CD14-positive monocyte (primary cell): ENCODE measurements at regions not wholly inside any gene's neighbourhood (a gene's known extent, or its start where the extent isn't known, plus 50 kb on each side); places are given as distances from the start of the nearest gene placed in this dataset.

Experiments
- DNase-seq, 3 donors: peaks; one replicate each; pipeline ENCODE4 v3.0.0-alpha.2; 2011 to 2022
- H2AFZ ChIP-seq: 2 replicates; pipeline ENCODE4 v1.6.0; 2012; ENCODE audit warnings: mild to moderate bottlenecking, low read depth, low read length, inconsistent platforms; ENCODE audit not compliant: insufficient read depth, poor library complexity, severe bottlenecking
- H3K27ac ChIP-seq, 2 donors: 1 replicate in 1 of 2; 2 replicates in 1 of 2; pipeline ENCODE4 v1.5.1; 2012 to 2013; ENCODE audit warnings: low read length in 2 of 2, control low read depth in 1 of 2, inconsistent platforms in 1 of 2, low read depth in 1 of 2, mild to moderate bottlenecking in 1 of 2
- H3K27me3 ChIP-seq, 2 donors: one replicate each; pipeline versions ENCODE4 v1.6.0 to v1.6.1; 2011 to 2013; ENCODE audit warnings: low read length in 2 of 2; ENCODE audit not compliant: control insufficient read depth in 2 of 2, insufficient read depth in 2 of 2
- H3K36me3 ChIP-seq, 2 donors: replicated peaks in 1 of 2; 1 replicate in 1 of 2; 2 replicates in 1 of 2; pipeline versions ENCODE4 v1.5.1 to v1.6.1; 2012 to 2013; ENCODE audit warnings: low read length in 2 of 2, control low read depth in 1 of 2, inconsistent platforms in 1 of 2, mild to moderate bottlenecking in 1 of 2; ENCODE audit not compliant: insufficient read depth in 2 of 2, control insufficient read depth in 1 of 2
- H3K4me1 ChIP-seq, 2 donors: 1 replicate in 1 of 2; 2 replicates in 1 of 2; pipeline versions ENCODE4 v1.5.1 to v1.6.1; 2012 to 2013; ENCODE audit warnings: low read length in 2 of 2, control low read depth in 1 of 2, inconsistent platforms in 1 of 2, mild to moderate bottlenecking in 1 of 2, moderate library complexity in 1 of 2; ENCODE audit not compliant: insufficient read depth in 2 of 2, control insufficient read depth in 1 of 2
- H3K4me2 ChIP-seq: replicated peaks from 2 replicates; pipeline ENCODE3; 2012; ENCODE audit warnings: low read length, moderate library complexity, mild to moderate bottlenecking; ENCODE audit not compliant: poor library complexity, severe bottlenecking; ENCODE audit errors: extremely low read depth
- H3K4me3 ChIP-seq, 3 experiments: fragments of 200-600 bp in 1 of 3; sonication (generic) in 1 of 3; replicated peaks in 1 of 3; 1 replicate in 2 of 3; 2 replicates in 1 of 3; pipeline ENCODE4 v1.5.1; 2011 to 2013; ENCODE audit warnings: low read length in 3 of 3, mild to moderate bottlenecking in 3 of 3, control low read depth in 2 of 3, low read depth in 2 of 3, inconsistent platforms in 1 of 3, moderate library complexity in 1 of 3
- H3K79me2 ChIP-seq: 2 replicates; pipeline ENCODE4 v1.6.0; 2012; ENCODE audit warnings: mild to moderate bottlenecking, control low read depth, inconsistent platforms, low read length, moderate library complexity; ENCODE audit not compliant: insufficient read depth
- H3K9ac ChIP-seq: 2 replicates; pipeline ENCODE4 v1.6.0; 2017; ENCODE audit warnings: low read length, mild to moderate bottlenecking; ENCODE audit not compliant: insufficient read depth, poor library complexity, severe bottlenecking
- H3K9me3 ChIP-seq, 2 donors: replicated peaks in 1 of 2; 1 replicate in 1 of 2; 2 replicates in 1 of 2; pipeline versions ENCODE4 v1.5.1 to v1.6.1; 2012 to 2013; ENCODE audit warnings: low read length in 2 of 2, control low read depth in 1 of 2; ENCODE audit not compliant: control insufficient read depth in 1 of 2, insufficient read depth in 1 of 2
- H4K20me1 ChIP-seq: 2 replicates; pipeline ENCODE4 v1.6.0; 2012; ENCODE audit warnings: mild to moderate bottlenecking, low read length, control low read depth, moderate library complexity; ENCODE audit not compliant: insufficient read depth
- H3K27ac Mint-ChIP-seq, 7 donors: one replicate each; pipeline ENCODE4 v1.8.0; 2020; ENCODE audit warnings: mild to moderate bottlenecking in 7 of 7, mixed read lengths in 7 of 7, moderate library complexity in 6 of 7, inconsistent platforms in 2 of 7
- H3K27me3 Mint-ChIP-seq, 3 donors: one replicate each; pipeline ENCODE4 v1.8.0; 2021 to 2022; ENCODE audit warnings: low read depth in 3 of 3, mild to moderate bottlenecking in 3 of 3, mixed read lengths in 3 of 3, moderate library complexity in 3 of 3, inconsistent platforms in 1 of 3
- H3K36me3 Mint-ChIP-seq, 2 donors: one replicate each; pipeline ENCODE4 v1.8.0; 2020; ENCODE audit warnings: mixed read lengths in 2 of 2, inconsistent platforms in 1 of 2, mild to moderate bottlenecking in 1 of 2
- H3K4me1 Mint-ChIP-seq: one replicate; pipeline ENCODE4 v1.8.0; 2020; ENCODE audit warnings: mild to moderate bottlenecking, mixed read lengths
- H3K4me3 Mint-ChIP-seq, 2 donors: one replicate each; pipeline ENCODE4 v1.8.0; 2020; ENCODE audit warnings: mild to moderate bottlenecking in 2 of 2, mixed read lengths in 2 of 2, moderate library complexity in 1 of 2
- H3K9me3 Mint-ChIP-seq, 7 donors: one replicate each; pipeline ENCODE4 v1.8.0; 2020 to 2022; ENCODE audit warnings: mixed read lengths in 7 of 7, mild to moderate bottlenecking in 6 of 7, moderate library complexity in 6 of 7, inconsistent platforms in 2 of 7
- CTCF ChIP-seq: fragments of 200-600 bp; IDR thresholded peaks from one replicate; pipeline ENCODE4 v1.8.0; 2022; ENCODE audit warnings: antibody characterized with exemption, mild to moderate bottlenecking
- WGBS: methylation state at CpG from one replicate; pipeline ENCODE4 v1.1.5; 2013; ENCODE audit warnings: missing lambda C conversion rate; ENCODE audit not compliant: insufficient coverage; 5-methylcytosine and 5-hydroxymethylcytosine counted together
- intact Hi-C, 2 donors: fragments of 100-400 bp; cut with micrococcal nuclease; formaldehyde crosslinking; loops; one replicate each; pipeline versions ENCODE4 v1.15.0 to v1.15.1; 2023

GRCh38 chr17:78305801-78306200 lies 54.1 kb downstream of the SOCS3 start:
- Mint-ChIP-seq H3K4me3 (no peak overlapping the region), H3K4me1 (peaks cover 7% of the 10 kb centered on the region), H3K9me3 (peaks cover 13 to 23% (median 16%) of the 10 kb centered on the region in 7 donors), H3K36me3 (peaks cover 0 to 8% of the 10 kb centered on the region in 2 donors), H3K27ac (peak overlapping the region in 2 of 7 donors; percentile 38 to 49), H3K27me3 (peaks cover under 1 to 7% (median 2%) of the 10 kb centered on the region in 3 donors)
- DNase-seq = peak in 2 of 3 donors; percentile 41 to 52
- intact Hi-C loops = no loop called here
- H3K9ac ChIP-seq = no peak overlapping the region
- H3K4me2 ChIP-seq = no peak overlapping the region
- no peaks in the 10 kb centered on the region for H3K79me2 ChIP-seq
- H4K20me1 ChIP-seq = no peaks in the 10 kb centered on the region
- H3K4me1 ChIP-seq = peaks cover 0 to 9% of the 10 kb centered on the region in 2 donors
- 83% methylated on average over 2 of the region's 5 CpGs for WGBS
- peaks cover 17 to 20% of the 10 kb centered on the region in 2 donors for H3K9me3 ChIP-seq
- H3K27ac ChIP-seq = no peak overlapping the region
- no peaks in the 10 kb centered on the region for H3K36me3 ChIP-seq
- H2AFZ ChIP-seq = no peak overlapping the region
- no peaks in the 10 kb centered on the region for H3K27me3 ChIP-seq
- TF ChIP-seq CTCF = no peak
- no peak overlapping the region for H3K4me3 ChIP-seq

DNA sequence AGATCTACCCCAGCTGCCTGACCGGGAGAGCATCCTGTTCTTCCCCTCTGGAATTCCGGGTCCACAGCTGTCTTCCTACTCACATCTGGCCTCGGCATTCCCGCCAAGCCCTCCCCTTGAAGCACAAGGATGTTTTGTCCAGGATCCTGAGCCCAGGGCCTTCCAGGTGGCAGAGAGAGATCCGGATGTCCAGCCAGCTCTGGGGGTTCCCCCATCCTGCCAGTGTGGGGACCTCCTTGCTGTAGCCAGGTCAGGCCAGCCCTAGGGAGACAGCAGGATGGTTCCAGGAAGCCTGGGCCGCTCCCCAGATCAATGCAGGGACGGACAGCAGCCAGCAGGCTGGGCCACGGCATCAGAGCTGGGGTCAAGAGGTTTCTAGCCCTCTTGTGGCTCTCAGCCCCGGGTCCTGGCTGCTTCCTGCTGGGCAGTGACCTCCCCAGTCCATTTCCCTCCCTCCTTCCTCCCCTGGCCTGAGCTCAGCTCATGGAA lies 55.3 kb downstream of the SOCS3 start:
- DNase-seq = no peak
- Histone ChIP-seq H3K27ac (no peak overlapping the region), H3K4me1 (peaks cover 0 to 9% of the 10 kb centered on the region in 2 donors), H3K4me3 (no peak overlapping the region), H3K4me2 (no peak overlapping the region), H4K20me1 (no peaks in the 10 kb centered on the region), H3K79me2 (no peaks in the 10 kb centered on the region), H2AFZ (no peak overlapping the region), H3K36me3 (no peaks in the 10 kb centered on the region), H3K9me3 (peaks cover 17 to 20% of the 10 kb centered on the region in 2 donors), H3K9ac (no peak overlapping the region), H3K27me3 (no peaks in the 10 kb centered on the region)
- Mint-ChIP-seq H3K4me3 (no peak overlapping the region), H3K27me3 (peaks cover 0 to 3% (median 2%) of the 10 kb centered on the region in 3 donors), H3K36me3 (peaks cover 0 to 10% of the 10 kb centered on the region in 2 donors), H3K4me1 (peaks cover 8% of the 10 kb centered on the region), H3K9me3 (peaks cover 13 to 23% (median 16%) of the 10 kb centered on the region in 7 donors), H3K27ac (peak overlapping the region in 1 of 7 donors; percentile 43)
- no peak for TF ChIP-seq CTCF
- 86% methylated on average over 9 of the region's 9 CpGs for WGBS
- intact Hi-C loops = no loop called here
